CD14-positive monocyte (primary cell): ENCODE measurements at regions not wholly inside any gene's neighbourhood (a gene's known extent, or its start where the extent isn't known, plus 50 kb on each side); places are given as distances from the start of the nearest gene placed in this dataset.

Source experiments
- DNase-seq, 3 donors: peaks; one replicate each; pipeline ENCODE4 v3.0.0-alpha.2; 2011 to 2022
- H2AFZ ChIP-seq: 2 replicates; pipeline ENCODE4 v1.6.0; 2012; ENCODE audit warnings: mild to moderate bottlenecking, low read depth, low read length, inconsistent platforms; ENCODE audit not compliant: insufficient read depth, poor library complexity, severe bottlenecking
- H3K27ac ChIP-seq, 2 donors: 1 replicate in 1 of 2; 2 replicates in 1 of 2; pipeline ENCODE4 v1.5.1; 2012 to 2013; ENCODE audit warnings: low read length in 2 of 2, control low read depth in 1 of 2, inconsistent platforms in 1 of 2, low read depth in 1 of 2, mild to moderate bottlenecking in 1 of 2
- H3K27me3 ChIP-seq, 2 donors: one replicate each; pipeline versions ENCODE4 v1.6.0 to v1.6.1; 2011 to 2013; ENCODE audit warnings: low read length in 2 of 2; ENCODE audit not compliant: control insufficient read depth in 2 of 2, insufficient read depth in 2 of 2
- H3K36me3 ChIP-seq, 2 donors: replicated peaks in 1 of 2; 1 replicate in 1 of 2; 2 replicates in 1 of 2; pipeline versions ENCODE4 v1.5.1 to v1.6.1; 2012 to 2013; ENCODE audit warnings: low read length in 2 of 2, control low read depth in 1 of 2, inconsistent platforms in 1 of 2, mild to moderate bottlenecking in 1 of 2; ENCODE audit not compliant: insufficient read depth in 2 of 2, control insufficient read depth in 1 of 2
- H3K4me1 ChIP-seq, 2 donors: 1 replicate in 1 of 2; 2 replicates in 1 of 2; pipeline versions ENCODE4 v1.5.1 to v1.6.1; 2012 to 2013; ENCODE audit warnings: low read length in 2 of 2, control low read depth in 1 of 2, inconsistent platforms in 1 of 2, mild to moderate bottlenecking in 1 of 2, moderate library complexity in 1 of 2; ENCODE audit not compliant: insufficient read depth in 2 of 2, control insufficient read depth in 1 of 2
- H3K4me2 ChIP-seq: replicated peaks from 2 replicates; pipeline ENCODE3; 2012; ENCODE audit warnings: low read length, moderate library complexity, mild to moderate bottlenecking; ENCODE audit not compliant: poor library complexity, severe bottlenecking; ENCODE audit errors: extremely low read depth
- H3K4me3 ChIP-seq, 3 experiments: fragments of 200-600 bp in 1 of 3; sonication (generic) in 1 of 3; replicated peaks in 1 of 3; 1 replicate in 2 of 3; 2 replicates in 1 of 3; pipeline ENCODE4 v1.5.1; 2011 to 2013; ENCODE audit warnings: low read length in 3 of 3, mild to moderate bottlenecking in 3 of 3, control low read depth in 2 of 3, low read depth in 2 of 3, inconsistent platforms in 1 of 3, moderate library complexity in 1 of 3
- H3K79me2 ChIP-seq: 2 replicates; pipeline ENCODE4 v1.6.0; 2012; ENCODE audit warnings: mild to moderate bottlenecking, control low read depth, inconsistent platforms, low read length, moderate library complexity; ENCODE audit not compliant: insufficient read depth
- H3K9ac ChIP-seq: 2 replicates; pipeline ENCODE4 v1.6.0; 2017; ENCODE audit warnings: low read length, mild to moderate bottlenecking; ENCODE audit not compliant: insufficient read depth, poor library complexity, severe bottlenecking
- H3K9me3 ChIP-seq, 2 donors: replicated peaks in 1 of 2; 1 replicate in 1 of 2; 2 replicates in 1 of 2; pipeline versions ENCODE4 v1.5.1 to v1.6.1; 2012 to 2013; ENCODE audit warnings: low read length in 2 of 2, control low read depth in 1 of 2; ENCODE audit not compliant: control insufficient read depth in 1 of 2, insufficient read depth in 1 of 2
- H4K20me1 ChIP-seq: 2 replicates; pipeline ENCODE4 v1.6.0; 2012; ENCODE audit warnings: mild to moderate bottlenecking, low read length, control low read depth, moderate library complexity; ENCODE audit not compliant: insufficient read depth
- H3K27ac Mint-ChIP-seq, 7 donors: one replicate each; pipeline ENCODE4 v1.8.0; 2020; ENCODE audit warnings: mild to moderate bottlenecking in 7 of 7, mixed read lengths in 7 of 7, moderate library complexity in 6 of 7, inconsistent platforms in 2 of 7
- H3K27me3 Mint-ChIP-seq, 3 donors: one replicate each; pipeline ENCODE4 v1.8.0; 2021 to 2022; ENCODE audit warnings: low read depth in 3 of 3, mild to moderate bottlenecking in 3 of 3, mixed read lengths in 3 of 3, moderate library complexity in 3 of 3, inconsistent platforms in 1 of 3
- H3K36me3 Mint-ChIP-seq, 2 donors: one replicate each; pipeline ENCODE4 v1.8.0; 2020; ENCODE audit warnings: mixed read lengths in 2 of 2, inconsistent platforms in 1 of 2, mild to moderate bottlenecking in 1 of 2
- H3K4me1 Mint-ChIP-seq: one replicate; pipeline ENCODE4 v1.8.0; 2020; ENCODE audit warnings: mild to moderate bottlenecking, mixed read lengths
- H3K4me3 Mint-ChIP-seq, 2 donors: one replicate each; pipeline ENCODE4 v1.8.0; 2020; ENCODE audit warnings: mild to moderate bottlenecking in 2 of 2, mixed read lengths in 2 of 2, moderate library complexity in 1 of 2
- H3K9me3 Mint-ChIP-seq, 7 donors: one replicate each; pipeline ENCODE4 v1.8.0; 2020 to 2022; ENCODE audit warnings: mixed read lengths in 7 of 7, mild to moderate bottlenecking in 6 of 7, moderate library complexity in 6 of 7, inconsistent platforms in 2 of 7
- CTCF ChIP-seq: fragments of 200-600 bp; IDR thresholded peaks from one replicate; pipeline ENCODE4 v1.8.0; 2022; ENCODE audit warnings: antibody characterized with exemption, mild to moderate bottlenecking
- WGBS: methylation state at CpG from one replicate; pipeline ENCODE4 v1.1.5; 2013; ENCODE audit warnings: missing lambda C conversion rate; ENCODE audit not compliant: insufficient coverage; 5-methylcytosine and 5-hydroxymethylcytosine counted together
- intact Hi-C, 2 donors: fragments of 100-400 bp; cut with micrococcal nuclease; formaldehyde crosslinking; loops; one replicate each; pipeline versions ENCODE4 v1.15.0 to v1.15.1; 2023

- H3K9ac ChIP-seq, result no peak overlapping the region
- no peak overlapping the region for H2AFZ ChIP-seq
- no peak overlapping the region for H3K27ac Mint-ChIP-seq
Measured at GRCh38 chr7:155955367-155955635, 143.0 kb upstream of the SHH start.

GRCh38 chr7:155954550-155955366 lies 142.5 kb upstream of the SHH start:
- Histone ChIP-seq H3K79me2 (no peaks in the 10 kb centered on the region), H3K27me3 (no peaks in the 10 kb centered on the region), H3K4me3 (no peak overlapping the region), H3K9ac (no peak overlapping the region), H3K4me2 (no peak overlapping the region), H3K27ac (no peak overlapping the region), H2AFZ (no peak overlapping the region), H3K36me3 (no peaks in the 10 kb centered on the region), H3K9me3 (peaks cover 0 to 12% of the 10 kb centered on the region in 2 donors), H3K4me1 (no peaks in the 10 kb centered on the region), H4K20me1 (no peaks in the 10 kb centered on the region)
- Mint-ChIP-seq H3K4me1 (no peaks in the 10 kb centered on the region), H3K27ac (no peak overlapping the region), H3K36me3 (no peaks in the 10 kb centered on the region), H3K9me3 (peaks cover 3 to 24% (median 10%) of the 10 kb centered on the region in 7 donors), H3K27me3 (peaks cover 1 to 4% (median 4%) of the 10 kb centered on the region in 3 donors), H3K4me3 (no peak overlapping the region)
- no peak for DNase-seq
- 87% methylated on average over 12 of the region's 22 CpGs for WGBS
- intact Hi-C loops, result no loop called here
- no peak for TF ChIP-seq CTCF

More at GRCh38 chr7:155955367-155955635, 143.0 kb upstream of the SHH start:
- Histone ChIP-seq H3K4me3 (no peak overlapping the region), H3K79me2 (no peaks in the 10 kb centered on the region), H3K4me2 (no peak overlapping the region), H3K27ac (no peak overlapping the region), H3K27me3 (no peaks in the 10 kb centered on the region), H3K36me3 (no peaks in the 10 kb centered on the region), H3K9me3 (peaks cover 0 to 12% of the 10 kb centered on the region in 2 donors), H4K20me1 (no peaks in the 10 kb centered on the region), H3K4me1 (no peaks in the 10 kb centered on the region)
- peaks cover 3 to 24% (median 10%) of the 10 kb centered on the region in 7 donors for H3K9me3 Mint-ChIP-seq
- WGBS, result 88% methylated on average over 3 of the region's 9 CpGs
- no peak overlapping the region for H3K4me3 Mint-ChIP-seq
- DNase-seq, result no peak
- H3K27me3 Mint-ChIP-seq, result peaks cover 1 to 6% (median 4%) of the 10 kb centered on the region in 3 donors
- no peaks in the 10 kb centered on the region for H3K36me3 Mint-ChIP-seq
- no peaks in the 10 kb centered on the region for H3K4me1 Mint-ChIP-seq
- intact Hi-C loops, result no loop called here
- no peak for TF ChIP-seq CTCF
